ENCODE measurements at regions not wholly inside any gene's neighbourhood (a gene's known extent, or its start where the extent isn't known, plus 50 kb on each side); places are given as distances from the start of the nearest gene placed in this dataset.

GRCh38 chr7:41565655-41566054 is 137.2 kb downstream of the INHBA start:
- TF ChIP-seq, protein P1, sequence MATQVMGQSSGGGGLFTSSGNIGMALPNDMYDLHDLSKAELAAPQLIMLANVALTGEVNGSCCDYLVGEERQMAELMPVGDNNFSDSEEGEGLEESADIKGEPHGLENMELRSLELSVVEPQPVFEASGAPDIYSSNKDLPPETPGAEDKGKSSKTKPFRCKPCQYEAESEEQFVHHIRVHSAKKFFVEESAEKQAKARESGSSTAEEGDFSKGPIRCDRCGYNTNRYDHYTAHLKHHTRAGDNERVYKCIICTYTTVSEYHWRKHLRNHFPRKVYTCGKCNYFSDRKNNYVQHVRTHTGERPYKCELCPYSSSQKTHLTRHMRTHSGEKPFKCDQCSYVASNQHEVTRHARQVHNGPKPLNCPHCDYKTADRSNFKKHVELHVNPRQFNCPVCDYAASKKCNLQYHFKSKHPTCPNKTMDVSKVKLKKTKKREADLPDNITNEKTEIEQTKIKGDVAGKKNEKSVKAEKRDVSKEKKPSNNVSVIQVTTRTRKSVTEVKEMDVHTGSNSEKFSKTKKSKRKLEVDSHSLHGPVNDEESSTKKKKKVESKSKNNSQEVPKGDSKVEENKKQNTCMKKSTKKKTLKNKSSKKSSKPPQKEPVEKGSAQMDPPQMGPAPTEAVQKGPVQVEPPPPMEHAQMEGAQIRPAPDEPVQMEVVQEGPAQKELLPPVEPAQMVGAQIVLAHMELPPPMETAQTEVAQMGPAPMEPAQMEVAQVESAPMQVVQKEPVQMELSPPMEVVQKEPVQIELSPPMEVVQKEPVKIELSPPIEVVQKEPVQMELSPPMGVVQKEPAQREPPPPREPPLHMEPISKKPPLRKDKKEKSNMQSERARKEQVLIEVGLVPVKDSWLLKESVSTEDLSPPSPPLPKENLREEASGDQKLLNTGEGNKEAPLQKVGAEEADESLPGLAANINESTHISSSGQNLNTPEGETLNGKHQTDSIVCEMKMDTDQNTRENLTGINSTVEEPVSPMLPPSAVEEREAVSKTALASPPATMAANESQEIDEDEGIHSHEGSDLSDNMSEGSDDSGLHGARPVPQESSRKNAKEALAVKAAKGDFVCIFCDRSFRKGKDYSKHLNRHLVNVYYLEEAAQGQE (IDR thresholded peaks at IDR 0.05; ENCODE audit: low read depth) = no peak
- TF ChIP-seq, protein P2, sequence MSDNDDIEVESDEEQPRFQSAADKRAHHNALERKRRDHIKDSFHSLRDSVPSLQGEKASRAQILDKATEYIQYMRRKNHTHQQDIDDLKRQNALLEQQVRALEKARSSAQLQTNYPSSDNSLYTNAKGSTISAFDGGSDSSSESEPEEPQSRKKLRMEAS (IDR thresholded peaks at IDR 0.05) = no peak
- TF ChIP-seq YY1 (IDR thresholded peaks at IDR 0.05; ENCODE audit: low read depth) (no peak), FOXM1 (IDR thresholded peaks at IDR 0.05; ENCODE audit: borderline replicate concordance, low read depth) (no peak), TAF1 (IDR thresholded peaks at IDR 0.05; ENCODE audit: low read depth) (no peak)

Measured in Ishikawa (cell line).